ENCODE measurements at regions not wholly inside any gene's neighbourhood (a gene's known extent, or its start where the extent isn't known, plus 50 kb on each side); places are given as distances from the start of the nearest gene placed in this dataset.

- TF ChIP-seq CTCF (IDR thresholded peaks at IDR 0.05; ENCODE audit: borderline replicate concordance) = no peak
- Histone ChIP-seq H3K4me1 (no peaks in the 10 kb centered on the region), H3K27me3 (ENCODE audit: low read depth) (no peaks in the 10 kb centered on the region), H3K27ac (replicated peaks) (no peak overlapping the region), H3K4me3 (no peak overlapping the region), H3K9me3 (replicated peaks) (peaks cover 34% of the 10 kb centered on the region), H3K36me3 (no peaks in the 10 kb centered on the region)
- intact Hi-C loops (cut with micrococcal nuclease) = no loop called here
- DNase-seq = no peak
These were observed 324.3 kb downstream of the GABRG2 start for GRCh38 chr5:162391833-162392232.

GRCh38 chr5:162392336-162392735, 324.8 kb downstream of the GABRG2 start:
- no peaks in the 10 kb centered on the region for H3K4me1 ChIP-seq
- intact Hi-C loops (cut with micrococcal nuclease) = no loop called here

GRCh38 chr5:162393534-162393933, 326.0 kb downstream of the GABRG2 start:
- H3K36me3 ChIP-seq = no peaks in the 10 kb centered on the region
- H3K27me3 ChIP-seq (ENCODE audit: low read depth) = no peaks in the 10 kb centered on the region
- no peak for TF ChIP-seq CTCF (IDR thresholded peaks at IDR 0.05; ENCODE audit: borderline replicate concordance)
- DNase-seq = no peak
- no peak overlapping the region for H3K4me3 ChIP-seq
- H3K4me1 ChIP-seq = no peaks in the 10 kb centered on the region
- no peak overlapping the region for H3K27ac ChIP-seq (replicated peaks)
- peaks cover 46% of the 10 kb centered on the region for H3K9me3 ChIP-seq (replicated peaks)
- intact Hi-C loops (cut with micrococcal nuclease) = no loop called here

More at GRCh38 chr5:162392336-162392735, 324.8 kb downstream of the GABRG2 start:
- Histone ChIP-seq H3K9me3 (replicated peaks) (peaks cover 39% of the 10 kb centered on the region), H3K27me3 (ENCODE audit: low read depth) (no peaks in the 10 kb centered on the region), H3K27ac (replicated peaks) (no peak overlapping the region), H3K36me3 (no peaks in the 10 kb centered on the region), H3K4me3 (no peak overlapping the region)
- TF ChIP-seq CTCF (IDR thresholded peaks at IDR 0.05; ENCODE audit: borderline replicate concordance) = no peak
- no peak for DNase-seq

GRCh38 chr5:162407614-162408013, 340.0 kb downstream of the GABRG2 start:
- H3K9me3 ChIP-seq (replicated peaks) = no peaks in the 10 kb centered on the region
- H3K36me3 ChIP-seq = no peaks in the 10 kb centered on the region
- H3K27me3 ChIP-seq (ENCODE audit: low read depth) = no peaks in the 10 kb centered on the region
- no peak overlapping the region for H3K27ac ChIP-seq (replicated peaks)
- H3K4me1 ChIP-seq = no peaks in the 10 kb centered on the region
- DNase-seq = no peak
- no peak overlapping the region for H3K4me3 ChIP-seq
- intact Hi-C loops (cut with micrococcal nuclease) = no loop called here
- TF ChIP-seq CTCF (IDR thresholded peaks at IDR 0.05; ENCODE audit: borderline replicate concordance) = no peak

GRCh38 chr5:162410365-162410764, 342.8 kb downstream of the GABRG2 start:
- intact Hi-C loops (cut with micrococcal nuclease) = no loop called here
- H3K4me3 ChIP-seq = no peak overlapping the region
- DNase-seq = no peak

More at GRCh38 chr5:162410365-162410764, 342.8 kb downstream of the GABRG2 start:
- no peak overlapping the region for H3K27ac ChIP-seq (replicated peaks)
- H3K27me3 ChIP-seq (ENCODE audit: low read depth) = no peaks in the 10 kb centered on the region
- H3K9me3 ChIP-seq (replicated peaks) = no peaks in the 10 kb centered on the region
- H3K4me1 ChIP-seq = no peaks in the 10 kb centered on the region
- no peaks in the 10 kb centered on the region for H3K36me3 ChIP-seq
- TF ChIP-seq CTCF (IDR thresholded peaks at IDR 0.05; ENCODE audit: borderline replicate concordance) = no peak
